Esophagus muscularis mucosa (tissue), 4 donors: ENCODE measurements at regions not wholly inside any gene's neighbourhood (a gene's known extent, or its start where the extent isn't known, plus 50 kb on each side); places are given as distances from the start of the nearest gene placed in this dataset.

Experiments used
- DNase-seq: peaks from one replicate; pipeline ENCODE4 v3.0.0-alpha.2; 2017; ENCODE audit errors: extremely low spot score
- H3K27ac ChIP-seq, 4 donors: fragments of 200-600 bp; sonication (generic); replicated peaks in 1 of 4; 1 replicate in 3 of 4; 2 replicates in 1 of 4; pipeline ENCODE4 v1.5.1; 2016 to 2019; ENCODE audit warnings: mild to moderate bottlenecking in 1 of 4
- H3K27me3 ChIP-seq, 4 donors: fragments of 200-600 bp; sonication (generic); one replicate each; pipeline versions ENCODE4 v1.5.1 to v1.6.0; 2016 to 2019
- H3K36me3 ChIP-seq, 4 donors: fragments of 200-600 bp; sonication (generic); one replicate each; pipeline ENCODE4 v1.5.1; 2016 to 2019
- H3K4me1 ChIP-seq, 4 donors: fragments of 200-600 bp; sonication (generic); one replicate each; pipeline ENCODE4 v1.5.1; 2016 to 2019
- H3K4me3 ChIP-seq, 4 donors: fragments of 200-600 bp; sonication (generic); 1 replicate in 2 of 4; 2 replicates in 2 of 4; pipeline ENCODE4 v1.5.1; 2016 to 2019; ENCODE audit warnings: mild to moderate bottlenecking in 4 of 4, moderate library complexity in 1 of 4
- H3K9me3 ChIP-seq, 4 donors: fragments of 200-600 bp; sonication (generic); 1 replicate in 3 of 4; 2 replicates in 1 of 4; pipeline ENCODE4 v1.5.1; 2016 to 2019
- CTCF ChIP-seq, 3 experiments: fragments of 200-600 bp in 2 of 3; fragments of 450-650 bp in 1 of 3; sonication (generic) in 2 of 3; IDR thresholded peaks; one replicate each; pipeline ENCODE4 v1.5.1; 2017 to 2019; ENCODE audit warnings: antibody characterized with exemption in 3 of 3, mild to moderate bottlenecking in 2 of 3, moderate library complexity in 1 of 3
- EP300 ChIP-seq: sonication (generic); formaldehyde crosslinking; IDR thresholded peaks from one replicate; pipeline ENCODE4 v1.6.1; 2017; ENCODE audit warnings: antibody characterized with exemption
- POLR2A ChIP-seq: fragments of 450-650 bp; IDR thresholded peaks from one replicate; pipeline ENCODE4 v1.6.1; 2017; ENCODE audit warnings: antibody characterized with exemption, moderate library complexity, mild to moderate bottlenecking, low read depth
- POLR2AphosphoS5 ChIP-seq, 2 donors: sonication (generic); formaldehyde crosslinking; IDR thresholded peaks; one replicate each; pipeline ENCODE4 v1.6.1; 2017; ENCODE audit warnings: antibody characterized with exemption in 2 of 2
- WGBS: methylation state at CpG from one replicate; pipeline ENCODE4 v1.1.5; 2018; 5-methylcytosine and 5-hydroxymethylcytosine counted together
- intact Hi-C: fragments of 100-400 bp; cut with DNase I; formaldehyde crosslinking; loops from one replicate; pipeline ENCODE4 v1.15.1; 2023

GRCh38 chr13:85610024-85610423 lies 189.2 kb downstream of the SLITRK6 start:
- no peaks in the 10 kb centered on the region for H3K9me3 ChIP-seq
- no peak overlapping the region for H3K27ac ChIP-seq
- no peak overlapping the region for H3K4me3 ChIP-seq
- intact Hi-C loops, result no loop called here
- H3K27me3 ChIP-seq, result no peaks in the 10 kb centered on the region
- no peaks in the 10 kb centered on the region for H3K36me3 ChIP-seq
- no peak for DNase-seq
- WGBS, result 72% methylated on average over 2 of the region's 2 CpGs
- no peak for TF ChIP-seq POLR2AphosphoS5 (IDR thresholded peaks at IDR 0.05)
- no peaks in the 10 kb centered on the region for H3K4me1 ChIP-seq

DNA sequence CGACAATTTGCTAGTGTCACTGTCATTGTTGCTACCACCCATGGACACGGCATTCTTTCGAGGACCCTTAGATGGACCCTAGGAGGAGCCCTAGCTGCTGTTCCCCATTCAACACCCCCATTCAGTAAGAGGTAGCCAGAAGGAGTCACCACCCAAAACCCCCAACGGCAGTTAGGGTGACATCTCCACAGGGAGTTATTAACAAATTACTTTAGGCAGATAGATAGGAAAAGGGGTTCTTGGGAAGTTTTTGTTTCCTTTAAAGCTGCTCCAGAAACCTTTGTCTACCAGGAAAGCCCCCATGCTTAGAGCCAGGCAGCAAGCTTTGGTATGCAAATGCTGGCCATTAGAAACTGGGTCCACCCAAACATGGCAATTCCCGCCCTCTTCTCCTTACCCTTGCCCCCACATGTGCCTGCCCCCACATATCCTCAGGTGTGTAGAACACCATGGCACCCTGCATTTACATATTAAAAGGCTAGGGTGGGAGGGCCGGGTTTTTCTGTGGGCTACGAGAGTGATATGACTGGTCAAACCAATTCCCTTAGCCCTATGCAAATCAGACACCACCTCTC lies 190.9 kb downstream of the SLITRK6 start:
- no peaks in the 10 kb centered on the region for H3K4me1 ChIP-seq
- no peak for DNase-seq
- H3K9me3 ChIP-seq, result no peaks in the 10 kb centered on the region
- TF ChIP-seq EP300 (no peak), POLR2A (no peak), CTCF (IDR thresholded peaks at IDR 0.05) (no peak)
- H3K27me3 ChIP-seq, result no peaks in the 10 kb centered on the region
- no peaks in the 10 kb centered on the region for H3K36me3 ChIP-seq
- WGBS, result 80% methylated on average over 7 of the region's 7 CpGs
- no peak overlapping the region for H3K27ac ChIP-seq
- H3K4me3 ChIP-seq, result no peak overlapping the region
- intact Hi-C loops, result no loop called here

DNA sequence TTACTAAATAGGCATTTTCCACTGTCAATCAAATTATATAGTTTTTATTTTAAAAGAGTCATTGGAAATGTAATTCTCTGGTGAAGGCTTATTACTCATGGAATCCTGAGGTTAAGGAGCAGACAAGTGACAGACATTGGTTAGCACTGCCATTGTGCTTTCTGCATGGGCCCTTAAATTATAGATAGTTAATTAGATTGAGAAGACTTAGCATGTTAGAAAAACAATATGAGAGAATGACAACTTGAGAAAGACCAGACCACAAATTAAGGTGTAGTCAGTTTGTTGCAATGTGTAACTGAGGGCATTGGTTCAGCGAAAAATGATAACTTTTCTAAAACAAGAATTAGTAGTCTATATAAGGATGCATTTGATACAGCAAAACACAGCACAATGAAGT lies 195.5 kb downstream of the SLITRK6 start:
- TF ChIP-seq EP300 (no peak), CTCF (IDR thresholded peaks at IDR 0.05) (no peak), POLR2A (no peak), POLR2AphosphoS5 (IDR thresholded peaks at IDR 0.05) (no peak)
- no peak overlapping the region for H3K4me3 ChIP-seq
- intact Hi-C loops, result no loop called here
- WGBS, result 73% methylated on average over 1 of the region's 1 CpG
- H3K9me3 ChIP-seq, result no peaks in the 10 kb centered on the region
- H3K4me1 ChIP-seq, result no peaks in the 10 kb centered on the region
- no peak for DNase-seq
- no peak overlapping the region for H3K27ac ChIP-seq
- no peaks in the 10 kb centered on the region for H3K27me3 ChIP-seq
- no peaks in the 10 kb centered on the region for H3K36me3 ChIP-seq

GRCh38 chr13:85601526-85601925 lies 197.7 kb downstream of the SLITRK6 start:
- Histone ChIP-seq H3K27ac (no peak overlapping the region), H3K4me3 (no peak overlapping the region), H3K27me3 (no peaks in the 10 kb centered on the region), H3K4me1 (no peaks in the 10 kb centered on the region), H3K36me3 (no peaks in the 10 kb centered on the region), H3K9me3 (no peaks in the 10 kb centered on the region)
- 51% methylated on average over 2 of the region's 2 CpGs for WGBS
- no peak for DNase-seq
- intact Hi-C loops, result no loop called here
- no peak for TF ChIP-seq POLR2AphosphoS5 (IDR thresholded peaks at IDR 0.05)
- no peak for TF ChIP-seq EP300
- no peak for TF ChIP-seq CTCF (IDR thresholded peaks at IDR 0.05)
- no peak for TF ChIP-seq POLR2A

DNA sequence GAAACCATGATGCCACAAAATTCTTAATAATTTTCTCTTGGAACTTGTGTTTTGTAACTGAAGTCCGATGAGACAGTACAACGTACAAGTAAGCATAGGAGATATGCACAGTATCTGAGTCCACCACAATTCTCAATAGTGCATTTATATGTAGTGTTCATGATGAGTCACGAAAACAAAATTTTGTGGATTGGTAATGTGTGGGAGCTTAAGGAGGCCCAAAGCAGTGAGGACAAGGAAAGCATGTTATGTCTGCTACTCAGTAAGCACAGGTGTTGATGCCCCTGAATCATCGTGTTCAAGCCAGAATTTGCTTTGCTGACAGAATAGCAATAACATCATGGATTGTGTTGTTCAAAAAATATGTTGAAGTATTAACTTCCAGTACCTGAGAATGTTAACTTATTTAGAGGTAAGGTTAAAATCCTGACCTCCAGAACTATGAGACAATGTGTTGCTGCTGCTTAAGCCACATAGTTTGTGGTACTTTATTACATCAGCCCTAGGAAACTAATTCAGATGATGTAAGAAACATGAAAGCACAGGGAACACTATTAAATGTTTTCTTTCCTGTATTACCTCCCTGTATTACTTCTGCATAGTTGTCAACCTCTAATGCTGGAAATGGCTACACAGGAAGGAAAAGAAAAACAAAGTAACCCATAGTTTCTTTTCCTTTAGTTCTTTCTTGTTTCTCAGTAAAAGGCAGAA lies 201.3 kb downstream of the SLITRK6 start:
- Histone ChIP-seq H3K27ac (no peak overlapping the region), H3K36me3 (no peaks in the 10 kb centered on the region), H3K4me1 (no peaks in the 10 kb centered on the region), H3K27me3 (no peaks in the 10 kb centered on the region), H3K4me3 (no peak overlapping the region), H3K9me3 (no peaks in the 10 kb centered on the region)
- 92% methylated on average over 4 of the region's 4 CpGs for WGBS
- intact Hi-C loops, result no loop called here
- no peak for TF ChIP-seq POLR2A
- no peak for TF ChIP-seq EP300
- no peak for TF ChIP-seq POLR2AphosphoS5 (IDR thresholded peaks at IDR 0.05)
- TF ChIP-seq CTCF (IDR thresholded peaks at IDR 0.05), result no peak
- no peak for DNase-seq
